Endothelial cell of umbilical vein (primary cell): ENCODE measurements at regions not wholly inside any gene's neighbourhood (a gene's known extent, or its start where the extent isn't known, plus 50 kb on each side); places are given as distances from the start of the nearest gene placed in this dataset.

ENCODE experiments used
- CTCF ChIP-seq, 2 donors: IDR thresholded peaks; 1 replicate in 1 of 2; 2 replicates in 1 of 2; pipeline ENCODE4 v1.5.1; 2011; ENCODE audit warnings: low read length in 2 of 2, mild to moderate bottlenecking in 2 of 2, moderate library complexity in 2 of 2, control low read depth in 1 of 2, inconsistent platforms in 1 of 2, low read depth in 1 of 2; ENCODE audit not compliant: insufficient read depth in 1 of 2; ENCODE audit errors: extremely low read depth in 1 of 2
- EZH2 ChIP-seq: IDR thresholded peaks from 2 replicates; pipeline ENCODE4 v1.6.1; 2012; ENCODE audit warnings: borderline replicate concordance, low read depth, mild to moderate bottlenecking, moderate library complexity, low read length, inconsistent platforms; ENCODE audit not compliant: severe bottlenecking

DNA sequence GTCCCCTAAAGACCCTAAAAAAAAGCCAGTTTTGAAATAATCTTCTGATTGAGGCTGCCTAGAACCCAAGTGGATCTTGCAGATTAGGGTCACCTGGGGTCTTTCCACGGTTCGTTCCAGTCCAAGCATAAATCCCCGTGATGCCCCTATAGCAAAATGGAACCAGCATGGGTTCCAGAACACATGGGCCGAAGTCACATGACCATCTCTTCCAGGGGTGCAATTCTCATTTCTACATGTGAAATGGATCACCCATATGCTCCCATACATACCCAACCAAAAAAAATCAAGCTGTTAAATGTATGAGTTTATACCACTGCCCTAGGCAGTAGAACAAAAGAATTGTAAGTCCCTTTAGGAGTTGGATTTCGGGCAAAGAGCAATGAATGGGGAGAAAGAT is 245.4 kb downstream of the SKIDA1 start:
- TF ChIP-seq EZH2 (no peak), CTCF (IDR thresholded peaks at IDR 0.05; ENCODE audit: extremely low read depth in 1 of 2, insufficient read depth in 1 of 2, low read depth in 1 of 2, low read length in 2 of 2) (no peak)
